Sigmoid colon (tissue), 4 donors: ENCODE measurements at regions not wholly inside any gene's neighbourhood (a gene's known extent, or its start where the extent isn't known, plus 50 kb on each side); places are given as distances from the start of the nearest gene placed in this dataset.

ENCODE experiments used
- EP300 ChIP-seq, 4 donors: sonication (generic); formaldehyde crosslinking; IDR thresholded peaks; one replicate each; pipeline ENCODE4 v1.6.1; 2017; ENCODE audit warnings: antibody characterized with exemption in 4 of 4
- POLR2A ChIP-seq, 2 donors: fragments of 450-650 bp; IDR thresholded peaks; one replicate each; pipeline ENCODE4 v1.6.1; 2016; ENCODE audit warnings: antibody characterized with exemption in 2 of 2, mild to moderate bottlenecking in 2 of 2, moderate library complexity in 2 of 2
- TF ChIP-seq, protein P1 (sequence below), 4 experiments: fragments of 450-650 bp in 3 of 4; fragments of 200-600 bp in 1 of 4; IDR thresholded peaks; one replicate each; pipeline ENCODE4 v1.5.1; 2016 to 2019; ENCODE audit warnings: antibody characterized with exemption in 4 of 4, mild to moderate bottlenecking in 3 of 4, moderate library complexity in 2 of 4

DNA sequence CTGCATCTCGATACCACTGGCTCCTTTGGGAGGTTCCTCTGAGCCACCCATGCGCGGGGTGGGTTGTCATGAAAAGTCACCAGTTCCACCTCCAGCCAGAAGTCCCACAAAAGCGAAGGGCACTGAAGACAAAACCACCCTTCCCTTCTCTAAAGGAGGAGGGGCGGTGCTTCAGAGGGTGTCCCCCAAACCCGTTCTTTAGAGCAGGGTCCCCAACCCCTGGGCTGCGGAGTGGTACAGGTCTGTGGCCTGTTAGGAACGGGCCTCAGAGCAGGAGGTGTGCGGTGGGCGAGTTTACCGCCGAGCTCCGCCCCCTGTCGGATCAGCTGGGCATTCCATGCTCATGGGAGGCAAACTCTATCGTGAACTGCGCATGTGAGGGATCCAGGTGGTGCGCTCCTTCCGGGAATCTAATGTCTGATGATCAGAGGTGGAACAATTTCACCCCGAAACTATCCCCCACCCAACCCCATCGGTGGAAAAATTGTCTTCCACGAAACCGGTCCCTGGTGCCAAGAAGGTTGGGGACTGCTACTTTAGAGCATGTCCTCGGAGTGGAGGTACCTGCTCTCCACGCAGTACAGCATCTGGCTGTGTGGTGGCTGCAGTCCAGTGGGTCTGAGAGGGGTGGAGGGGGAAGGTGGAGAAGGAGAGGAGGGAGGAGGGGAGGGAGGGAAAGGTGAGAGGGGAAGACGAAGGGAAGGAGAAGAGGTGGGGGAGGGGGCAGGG is 72.9 kb upstream of the SEPTIN5 start:
- TF ChIP-seq, protein P1, sequence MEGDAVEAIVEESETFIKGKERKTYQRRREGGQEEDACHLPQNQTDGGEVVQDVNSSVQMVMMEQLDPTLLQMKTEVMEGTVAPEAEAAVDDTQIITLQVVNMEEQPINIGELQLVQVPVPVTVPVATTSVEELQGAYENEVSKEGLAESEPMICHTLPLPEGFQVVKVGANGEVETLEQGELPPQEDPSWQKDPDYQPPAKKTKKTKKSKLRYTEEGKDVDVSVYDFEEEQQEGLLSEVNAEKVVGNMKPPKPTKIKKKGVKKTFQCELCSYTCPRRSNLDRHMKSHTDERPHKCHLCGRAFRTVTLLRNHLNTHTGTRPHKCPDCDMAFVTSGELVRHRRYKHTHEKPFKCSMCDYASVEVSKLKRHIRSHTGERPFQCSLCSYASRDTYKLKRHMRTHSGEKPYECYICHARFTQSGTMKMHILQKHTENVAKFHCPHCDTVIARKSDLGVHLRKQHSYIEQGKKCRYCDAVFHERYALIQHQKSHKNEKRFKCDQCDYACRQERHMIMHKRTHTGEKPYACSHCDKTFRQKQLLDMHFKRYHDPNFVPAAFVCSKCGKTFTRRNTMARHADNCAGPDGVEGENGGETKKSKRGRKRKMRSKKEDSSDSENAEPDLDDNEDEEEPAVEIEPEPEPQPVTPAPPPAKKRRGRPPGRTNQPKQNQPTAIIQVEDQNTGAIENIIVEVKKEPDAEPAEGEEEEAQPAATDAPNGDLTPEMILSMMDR (IDR thresholded peaks at IDR 0.05): no peak
- no peak for TF ChIP-seq POLR2A (IDR thresholded peaks at IDR 0.05)
- no peak for TF ChIP-seq EP300 (IDR thresholded peaks at IDR 0.05)
